Neural cell (in vitro differentiated cells): ENCODE measurements at regions not wholly inside any gene's neighbourhood (a gene's known extent, or its start where the extent isn't known, plus 50 kb on each side); places are given as distances from the start of the nearest gene placed in this dataset.

Source experiments
- POLR2AphosphoS5 ChIP-seq: IDR thresholded peaks from 2 replicates; pipeline ENCODE4 v1.6.1; 2012
- TF ChIP-seq, protein P1 (sequence below): fragments of 450-650 bp; IDR thresholded peaks from 2 replicates; pipeline ENCODE4 v1.5.1; 2014; ENCODE audit warnings: antibody characterized with exemption, mild to moderate bottlenecking, moderate library complexity; ENCODE audit not compliant: poor library complexity, severe bottlenecking

DNA sequence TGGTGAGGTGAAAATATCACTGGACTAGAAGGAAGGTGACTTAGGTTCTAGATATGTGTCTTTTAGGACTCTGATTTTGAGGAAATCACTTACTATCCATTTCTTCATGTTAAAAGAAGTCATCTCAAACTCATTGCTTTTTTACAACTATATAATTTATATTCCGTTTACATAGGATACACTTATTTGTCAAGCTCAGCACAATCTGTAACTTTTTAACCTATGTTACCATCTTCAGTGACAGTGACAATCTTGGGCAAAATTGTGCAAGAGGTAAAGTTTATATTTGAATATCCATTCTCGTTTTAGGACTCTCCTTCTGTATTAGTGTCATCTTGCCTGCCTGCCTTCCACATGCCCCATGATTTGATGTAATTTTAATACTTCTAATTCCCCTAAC is 74.0 kb upstream of the FAM83B start:
- no peak for TF ChIP-seq POLR2AphosphoS5
- TF ChIP-seq, protein P1, sequence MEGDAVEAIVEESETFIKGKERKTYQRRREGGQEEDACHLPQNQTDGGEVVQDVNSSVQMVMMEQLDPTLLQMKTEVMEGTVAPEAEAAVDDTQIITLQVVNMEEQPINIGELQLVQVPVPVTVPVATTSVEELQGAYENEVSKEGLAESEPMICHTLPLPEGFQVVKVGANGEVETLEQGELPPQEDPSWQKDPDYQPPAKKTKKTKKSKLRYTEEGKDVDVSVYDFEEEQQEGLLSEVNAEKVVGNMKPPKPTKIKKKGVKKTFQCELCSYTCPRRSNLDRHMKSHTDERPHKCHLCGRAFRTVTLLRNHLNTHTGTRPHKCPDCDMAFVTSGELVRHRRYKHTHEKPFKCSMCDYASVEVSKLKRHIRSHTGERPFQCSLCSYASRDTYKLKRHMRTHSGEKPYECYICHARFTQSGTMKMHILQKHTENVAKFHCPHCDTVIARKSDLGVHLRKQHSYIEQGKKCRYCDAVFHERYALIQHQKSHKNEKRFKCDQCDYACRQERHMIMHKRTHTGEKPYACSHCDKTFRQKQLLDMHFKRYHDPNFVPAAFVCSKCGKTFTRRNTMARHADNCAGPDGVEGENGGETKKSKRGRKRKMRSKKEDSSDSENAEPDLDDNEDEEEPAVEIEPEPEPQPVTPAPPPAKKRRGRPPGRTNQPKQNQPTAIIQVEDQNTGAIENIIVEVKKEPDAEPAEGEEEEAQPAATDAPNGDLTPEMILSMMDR, result no peak
